WTC11 (cell line): ENCODE measurements at regions not wholly inside any gene's neighbourhood (a gene's known extent, or its start where the extent isn't known, plus 50 kb on each side); places are given as distances from the start of the nearest gene placed in this dataset.

Source experiments
- ATAC-seq: fragments of 200-7000 bp; cut with Tn5 transposase; 2 replicates; pipeline ENCODE4 v1.10.0; 2021; ENCODE audit warnings: mild to moderate bottlenecking, moderate library complexity
- CTCF ChIA-PET: fragments of 300-600 bp; sonication (Branson Sonifier 250); formaldehyde crosslinking; loops from one replicate; lab custom pipeline; 2021; ENCODE audit warnings: antibody characterized with exemption; lab: Charles Lee
- POLR2A ChIA-PET: fragments of 350-600 bp; sonication (Branson Sonifier 250); formaldehyde crosslinking; loops from one replicate; lab custom pipeline; 2021; ENCODE audit warnings: antibody characterized with exemption; lab: Charles Lee
- DNase-seq: peaks from one replicate; pipeline ENCODE4 v3.0.0; 2021; ENCODE audit warnings: low spot score
- H3K27ac Mint-ChIP-seq: 2 replicates; pipeline ENCODE4 v1.8.0; 2021; ENCODE audit warnings: mixed read lengths
- H3K27me3 Mint-ChIP-seq: 2 replicates; pipeline ENCODE4 v1.8.0; 2021; ENCODE audit warnings: low read depth, mild to moderate bottlenecking, moderate library complexity, mixed read lengths
- H3K36me3 Mint-ChIP-seq: 2 replicates; pipeline ENCODE4 v1.8.0; 2021; ENCODE audit warnings: mixed read lengths
- H3K4me1 Mint-ChIP-seq: 2 replicates; pipeline ENCODE4 v1.8.0; 2022; ENCODE audit warnings: mixed read lengths
- H3K4me3 Mint-ChIP-seq: 2 replicates; pipeline ENCODE4 v1.8.0; 2021; ENCODE audit warnings: mild to moderate bottlenecking, moderate library complexity, mixed read lengths
- H3K9me3 Mint-ChIP-seq: 2 replicates; pipeline ENCODE4 v1.8.0; 2021; ENCODE audit warnings: mixed read lengths
- CBFB ChIP-seq: sonication (generic); formaldehyde crosslinking; IDR thresholded peaks from 2 replicates; pipeline ENCODE4 v1.8.1; 2022; ENCODE audit warnings: mild to moderate bottlenecking, low read depth, missing genetic modification reagents
- ESRRA ChIP-seq: sonication (generic); formaldehyde crosslinking; IDR thresholded peaks from 2 replicates; pipeline ENCODE4 v1.8.1; 2022; ENCODE audit warnings: mild to moderate bottlenecking, missing genetic modification reagents, borderline replicate concordance
- IRF2 ChIP-seq: sonication (generic); formaldehyde crosslinking; IDR thresholded peaks from 2 replicates; pipeline ENCODE4 v1.8.0; 2022; ENCODE audit warnings: low read depth, missing genetic modification reagents, borderline replicate concordance
- JUN ChIP-seq: sonication (generic); formaldehyde crosslinking; IDR thresholded peaks from 2 replicates; pipeline ENCODE4 v1.8.0; 2023; ENCODE audit warnings: mild to moderate bottlenecking, missing genetic modification reagents
- NR1H2 ChIP-seq: sonication (generic); formaldehyde crosslinking; IDR thresholded peaks from 2 replicates; pipeline ENCODE4 v1.9.0; 2021; ENCODE audit warnings: mild to moderate bottlenecking, moderate library complexity, missing genetic modification reagents
- NR2C2 ChIP-seq: sonication (generic); formaldehyde crosslinking; IDR thresholded peaks from 2 replicates; pipeline ENCODE4 v1.8.0; 2022; ENCODE audit warnings: mild to moderate bottlenecking, missing genetic modification reagents
- SMAD3 ChIP-seq: sonication (generic); formaldehyde crosslinking; IDR thresholded peaks from 2 replicates; pipeline ENCODE4 v1.8.0; 2022; ENCODE audit warnings: missing genetic modification reagents, mild to moderate bottlenecking, borderline replicate concordance
- TCF7 ChIP-seq: sonication (generic); formaldehyde crosslinking; IDR thresholded peaks from 2 replicates; pipeline ENCODE4 v1.8.0; 2022; ENCODE audit warnings: mild to moderate bottlenecking, low read depth, missing genetic modification reagents, moderate library complexity
- ZNF232 ChIP-seq: sonication (generic); formaldehyde crosslinking; IDR thresholded peaks from 2 replicates; pipeline ENCODE4 v1.8.0; 2022; ENCODE audit warnings: mild to moderate bottlenecking, missing genetic modification reagents
- ZNF263 ChIP-seq: sonication (generic); formaldehyde crosslinking; IDR thresholded peaks from 2 replicates; pipeline ENCODE4 v1.8.1; 2022; ENCODE audit warnings: low read depth, mild to moderate bottlenecking, moderate library complexity, missing genetic modification reagents
- ZNF396 ChIP-seq: fragments of 250-450 bp; sonication (Bioruptor Pico); IDR thresholded peaks from 2 replicates; pipeline ENCODE4 v1.8.0; 2021; ENCODE audit warnings: mild to moderate bottlenecking, moderate library complexity, borderline replicate concordance
- ZNF423 ChIP-seq: fragments of 250-450 bp; sonication (Bioruptor Pico); IDR thresholded peaks from 2 replicates; pipeline ENCODE4 v2.1.2; 2022; ENCODE audit warnings: mild to moderate bottlenecking, moderate library complexity
- ZNF671 ChIP-seq: fragments of 250-450 bp; sonication (Bioruptor Pico); IDR thresholded peaks from 2 replicates; pipeline ENCODE4 v1.8.0; 2021; ENCODE audit warnings: mild to moderate bottlenecking
- TF ChIP-seq, protein P1 (sequence below): sonication (generic); formaldehyde crosslinking; IDR thresholded peaks from 2 replicates; pipeline ENCODE4 v1.8.0; 2023; ENCODE audit warnings: missing genetic modification reagents, mild to moderate bottlenecking, borderline replicate concordance
- TF ChIP-seq, protein P2 (sequence below): sonication (generic); formaldehyde crosslinking; IDR thresholded peaks from 2 replicates; pipeline ENCODE4 v1.8.1; 2023; ENCODE audit warnings: mild to moderate bottlenecking, missing genetic modification reagents, moderate library complexity
- TF ChIP-seq, protein P3 (sequence below): sonication (generic); formaldehyde crosslinking; IDR thresholded peaks from 2 replicates; pipeline ENCODE4 v1.8.1; 2023; ENCODE audit warnings: mild to moderate bottlenecking, missing genetic modification reagents
- TF ChIP-seq, protein P4 (sequence below): sonication (generic); formaldehyde crosslinking; IDR thresholded peaks from 2 replicates; pipeline ENCODE4 v1.8.1; 2022; ENCODE audit warnings: low read depth, mild to moderate bottlenecking, moderate library complexity, missing genetic modification reagents, borderline replicate concordance
- TF ChIP-seq, protein P5 (sequence below): fragments of 250-450 bp; sonication (Bioruptor Pico); IDR thresholded peaks from 2 replicates; pipeline ENCODE4 v1.9.0; 2021; ENCODE audit warnings: mild to moderate bottlenecking
- TF ChIP-seq, protein P6 (sequence below): sonication (generic); formaldehyde crosslinking; IDR thresholded peaks from 2 replicates; pipeline ENCODE4 v1.8.1; 2023; ENCODE audit warnings: mild to moderate bottlenecking, missing genetic modification reagents
- TF ChIP-seq, protein P7 (sequence below): sonication (generic); formaldehyde crosslinking; IDR thresholded peaks from 2 replicates; pipeline ENCODE4 v1.8.1; 2023; ENCODE audit warnings: mild to moderate bottlenecking, moderate library complexity, missing genetic modification reagents

DNA sequence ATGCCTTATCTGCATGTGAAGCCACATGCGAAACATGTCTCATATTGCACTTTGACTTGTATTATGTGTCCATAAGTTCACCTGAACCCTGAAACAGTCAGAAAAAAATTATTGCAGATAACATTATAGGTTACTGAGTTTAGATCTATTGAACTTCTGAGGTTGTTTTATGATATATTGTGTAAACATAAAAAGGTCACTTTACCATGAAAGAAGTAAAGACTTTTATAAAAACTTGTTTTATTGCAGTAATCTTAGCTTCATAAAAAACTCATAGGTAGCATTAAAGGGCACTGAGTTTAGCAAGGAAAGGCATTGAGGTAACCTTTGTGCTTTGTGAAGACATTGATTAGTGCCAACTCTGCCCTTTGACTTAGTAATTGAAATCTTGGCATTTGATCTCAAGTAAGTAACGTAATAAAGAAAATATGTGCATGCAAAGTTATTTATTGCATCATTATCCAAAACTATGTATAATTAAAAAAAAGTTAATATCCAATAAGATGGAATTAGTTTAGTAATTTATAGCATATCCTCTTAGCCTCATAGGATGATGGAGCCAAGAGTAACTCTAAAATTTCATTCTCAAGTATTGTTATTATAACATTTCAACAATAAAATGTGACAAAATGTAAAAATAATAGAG lies 313.3 kb upstream of the ATP2B1 start (continued):
- TF ChIP-seq, protein P1, sequence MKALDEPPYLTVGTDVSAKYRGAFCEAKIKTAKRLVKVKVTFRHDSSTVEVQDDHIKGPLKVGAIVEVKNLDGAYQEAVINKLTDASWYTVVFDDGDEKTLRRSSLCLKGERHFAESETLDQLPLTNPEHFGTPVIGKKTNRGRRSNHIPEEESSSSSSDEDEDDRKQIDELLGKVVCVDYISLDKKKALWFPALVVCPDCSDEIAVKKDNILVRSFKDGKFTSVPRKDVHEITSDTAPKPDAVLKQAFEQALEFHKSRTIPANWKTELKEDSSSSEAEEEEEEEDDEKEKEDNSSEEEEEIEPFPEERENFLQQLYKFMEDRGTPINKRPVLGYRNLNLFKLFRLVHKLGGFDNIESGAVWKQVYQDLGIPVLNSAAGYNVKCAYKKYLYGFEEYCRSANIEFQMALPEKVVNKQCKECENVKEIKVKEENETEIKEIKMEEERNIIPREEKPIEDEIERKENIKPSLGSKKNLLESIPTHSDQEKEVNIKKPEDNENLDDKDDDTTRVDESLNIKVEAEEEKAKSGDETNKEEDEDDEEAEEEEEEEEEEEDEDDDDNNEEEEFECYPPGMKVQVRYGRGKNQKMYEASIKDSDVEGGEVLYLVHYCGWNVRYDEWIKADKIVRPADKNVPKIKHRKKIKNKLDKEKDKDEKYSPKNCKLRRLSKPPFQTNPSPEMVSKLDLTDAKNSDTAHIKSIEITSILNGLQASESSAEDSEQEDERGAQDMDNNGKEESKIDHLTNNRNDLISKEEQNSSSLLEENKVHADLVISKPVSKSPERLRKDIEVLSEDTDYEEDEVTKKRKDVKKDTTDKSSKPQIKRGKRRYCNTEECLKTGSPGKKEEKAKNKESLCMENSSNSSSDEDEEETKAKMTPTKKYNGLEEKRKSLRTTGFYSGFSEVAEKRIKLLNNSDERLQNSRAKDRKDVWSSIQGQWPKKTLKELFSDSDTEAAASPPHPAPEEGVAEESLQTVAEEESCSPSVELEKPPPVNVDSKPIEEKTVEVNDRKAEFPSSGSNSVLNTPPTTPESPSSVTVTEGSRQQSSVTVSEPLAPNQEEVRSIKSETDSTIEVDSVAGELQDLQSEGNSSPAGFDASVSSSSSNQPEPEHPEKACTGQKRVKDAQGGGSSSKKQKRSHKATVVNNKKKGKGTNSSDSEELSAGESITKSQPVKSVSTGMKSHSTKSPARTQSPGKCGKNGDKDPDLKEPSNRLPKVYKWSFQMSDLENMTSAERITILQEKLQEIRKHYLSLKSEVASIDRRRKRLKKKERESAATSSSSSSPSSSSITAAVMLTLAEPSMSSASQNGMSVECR: no peak
- TF ChIP-seq, protein P2, sequence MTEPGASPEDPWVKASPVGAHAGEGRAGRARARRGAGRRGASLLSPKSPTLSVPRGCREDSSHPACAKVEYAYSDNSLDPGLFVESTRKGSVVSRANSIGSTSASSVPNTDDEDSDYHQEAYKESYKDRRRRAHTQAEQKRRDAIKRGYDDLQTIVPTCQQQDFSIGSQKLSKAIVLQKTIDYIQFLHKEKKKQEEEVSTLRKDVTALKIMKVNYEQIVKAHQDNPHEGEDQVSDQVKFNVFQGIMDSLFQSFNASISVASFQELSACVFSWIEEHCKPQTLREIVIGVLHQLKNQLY (CRISPR knock-in tag): no peak

DNA sequence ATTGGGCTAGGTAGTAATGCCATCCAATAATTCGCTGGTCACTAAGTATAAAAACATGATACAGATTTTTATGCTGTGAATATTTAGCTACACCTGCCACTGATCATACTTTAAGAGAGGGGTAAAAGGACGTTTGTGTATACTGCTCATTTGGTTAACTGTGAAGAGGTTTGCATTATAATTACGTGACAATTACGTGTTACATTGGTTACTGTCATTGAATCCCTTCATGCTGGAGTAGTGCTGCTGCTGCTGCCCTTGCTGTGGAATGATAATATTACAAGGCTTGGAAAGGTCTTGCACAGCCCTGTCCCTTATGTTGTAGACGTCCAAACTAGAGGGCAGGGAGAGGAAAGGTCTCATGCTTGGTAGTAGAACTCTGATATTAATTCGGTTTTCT lies 312.2 kb upstream of the ATP2B1 start:
- no peak for TF ChIP-seq CBFB (CRISPR knock-in tag)
- TF ChIP-seq IRF2: no peak
- TF ChIP-seq, protein P3, sequence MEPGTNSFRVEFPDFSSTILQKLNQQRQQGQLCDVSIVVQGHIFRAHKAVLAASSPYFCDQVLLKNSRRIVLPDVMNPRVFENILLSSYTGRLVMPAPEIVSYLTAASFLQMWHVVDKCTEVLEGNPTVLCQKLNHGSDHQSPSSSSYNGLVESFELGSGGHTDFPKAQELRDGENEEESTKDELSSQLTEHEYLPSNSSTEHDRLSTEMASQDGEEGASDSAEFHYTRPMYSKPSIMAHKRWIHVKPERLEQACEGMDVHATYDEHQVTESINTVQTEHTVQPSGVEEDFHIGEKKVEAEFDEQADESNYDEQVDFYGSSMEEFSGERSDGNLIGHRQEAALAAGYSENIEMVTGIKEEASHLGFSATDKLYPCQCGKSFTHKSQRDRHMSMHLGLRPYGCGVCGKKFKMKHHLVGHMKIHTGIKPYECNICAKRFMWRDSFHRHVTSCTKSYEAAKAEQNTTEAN (CRISPR knock-in tag): no peak
- TF ChIP-seq ZNF396 (CRISPR knock-in tag): no peak
- no peak for TF ChIP-seq NR2C2 (CRISPR knock-in tag)
- no peak for TF ChIP-seq NR1H2 (CRISPR knock-in tag)
- TF ChIP-seq ZNF232 (CRISPR knock-in tag): no peak
- TF ChIP-seq, protein P4, sequence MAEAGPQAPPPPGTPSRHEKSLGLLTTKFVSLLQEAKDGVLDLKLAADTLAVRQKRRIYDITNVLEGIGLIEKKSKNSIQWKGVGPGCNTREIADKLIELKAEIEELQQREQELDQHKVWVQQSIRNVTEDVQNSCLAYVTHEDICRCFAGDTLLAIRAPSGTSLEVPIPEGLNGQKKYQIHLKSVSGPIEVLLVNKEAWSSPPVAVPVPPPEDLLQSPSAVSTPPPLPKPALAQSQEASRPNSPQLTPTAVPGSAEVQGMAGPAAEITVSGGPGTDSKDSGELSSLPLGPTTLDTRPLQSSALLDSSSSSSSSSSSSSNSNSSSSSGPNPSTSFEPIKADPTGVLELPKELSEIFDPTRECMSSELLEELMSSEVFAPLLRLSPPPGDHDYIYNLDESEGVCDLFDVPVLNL (CRISPR knock-in tag): no peak
- no peak for TF ChIP-seq ZNF263 (CRISPR knock-in tag)
- TF ChIP-seq, protein P5, sequence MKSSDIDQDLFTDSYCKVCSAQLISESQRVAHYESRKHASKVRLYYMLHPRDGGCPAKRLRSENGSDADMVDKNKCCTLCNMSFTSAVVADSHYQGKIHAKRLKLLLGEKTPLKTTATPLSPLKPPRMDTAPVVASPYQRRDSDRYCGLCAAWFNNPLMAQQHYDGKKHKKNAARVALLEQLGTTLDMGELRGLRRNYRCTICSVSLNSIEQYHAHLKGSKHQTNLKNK (CRISPR knock-in tag): no peak
- no peak for TF ChIP-seq ZNF423 (CRISPR knock-in tag)
- TF ChIP-seq, protein P6, sequence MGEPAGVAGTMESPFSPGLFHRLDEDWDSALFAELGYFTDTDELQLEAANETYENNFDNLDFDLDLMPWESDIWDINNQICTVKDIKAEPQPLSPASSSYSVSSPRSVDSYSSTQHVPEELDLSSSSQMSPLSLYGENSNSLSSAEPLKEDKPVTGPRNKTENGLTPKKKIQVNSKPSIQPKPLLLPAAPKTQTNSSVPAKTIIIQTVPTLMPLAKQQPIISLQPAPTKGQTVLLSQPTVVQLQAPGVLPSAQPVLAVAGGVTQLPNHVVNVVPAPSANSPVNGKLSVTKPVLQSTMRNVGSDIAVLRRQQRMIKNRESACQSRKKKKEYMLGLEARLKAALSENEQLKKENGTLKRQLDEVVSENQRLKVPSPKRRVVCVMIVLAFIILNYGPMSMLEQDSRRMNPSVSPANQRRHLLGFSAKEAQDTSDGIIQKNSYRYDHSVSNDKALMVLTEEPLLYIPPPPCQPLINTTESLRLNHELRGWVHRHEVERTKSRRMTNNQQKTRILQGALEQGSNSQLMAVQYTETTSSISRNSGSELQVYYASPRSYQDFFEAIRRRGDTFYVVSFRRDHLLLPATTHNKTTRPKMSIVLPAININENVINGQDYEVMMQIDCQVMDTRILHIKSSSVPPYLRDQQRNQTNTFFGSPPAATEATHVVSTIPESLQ (CRISPR knock-in tag): no peak
- TF ChIP-seq SMAD3 (CRISPR knock-in tag): no peak
- no peak for TF ChIP-seq TCF7 (CRISPR knock-in tag)
- TF ChIP-seq, protein P7, sequence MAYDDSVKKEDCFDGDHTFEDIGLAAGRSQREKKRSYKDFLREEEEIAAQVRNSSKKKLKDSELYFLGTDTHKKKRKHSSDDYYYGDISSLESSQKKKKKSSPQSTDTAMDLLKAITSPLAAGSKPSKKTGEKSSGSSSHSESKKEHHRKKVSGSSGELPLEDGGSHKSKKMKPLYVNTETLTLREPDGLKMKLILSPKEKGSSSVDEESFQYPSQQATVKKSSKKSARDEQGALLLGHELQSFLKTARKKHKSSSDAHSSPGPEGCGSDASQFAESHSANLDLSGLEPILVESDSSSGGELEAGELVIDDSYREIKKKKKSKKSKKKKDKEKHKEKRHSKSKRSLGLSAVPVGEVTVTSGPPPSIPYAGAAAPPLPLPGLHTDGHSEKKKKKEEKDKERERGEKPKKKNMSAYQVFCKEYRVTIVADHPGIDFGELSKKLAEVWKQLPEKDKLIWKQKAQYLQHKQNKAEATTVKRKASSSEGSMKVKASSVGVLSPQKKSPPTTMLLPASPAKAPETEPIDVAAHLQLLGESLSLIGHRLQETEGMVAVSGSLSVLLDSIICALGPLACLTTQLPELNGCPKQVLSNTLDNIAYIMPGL: no peak
- no peak for TF ChIP-seq ZNF671 (CRISPR knock-in tag)
- no peak for TF ChIP-seq ESRRA (CRISPR knock-in tag)
- TF ChIP-seq JUN (CRISPR knock-in tag): no peak
- TF ChIP-seq, all 79 proteins: peak for 0
- ATAC-seq: no peak
- CTCF ChIA-PET: interaction anchor here (0.7 kb wide), 1 partner anchor 27 kb away, joined by 4 read pairs; no protein-coding TSS in a partner anchor

More for the DNA sequence above, 312.2 kb upstream of the ATP2B1 start:
- POLR2A ChIA-PET: no interaction called here
- Mint-ChIP-seq H3K9me3 (no peaks in the 10 kb centered on the region), H3K36me3 (no peaks in the 10 kb centered on the region), H3K27me3 (no peaks in the 10 kb centered on the region), H3K4me3 (no peak overlapping the region), H3K27ac (no peak overlapping the region), H3K4me1 (peaks cover 8% of the 10 kb centered on the region; the same call in 1 of the 2 replicates)
- DNase-seq: no peak
